NT2/D1 (cell line): ENCODE measurements at regions not wholly inside any gene's neighbourhood (a gene's known extent, or its start where the extent isn't known, plus 50 kb on each side); places are given as distances from the start of the nearest gene placed in this dataset.

Experiments used
- SUZ12 ChIP-seq: IDR thresholded peaks from 2 replicates; pipeline ENCODE4 v1.6.1; 2011; ENCODE audit not compliant: insufficient read length, insufficient read depth; ENCODE audit errors: extremely low read depth
- YY1 ChIP-seq: IDR thresholded peaks from 2 replicates; pipeline ENCODE4 v1.6.1; 2011; ENCODE audit not compliant: insufficient read length, insufficient read depth
- ZNF274 ChIP-seq: IDR thresholded peaks from 2 replicates; pipeline ENCODE4 v1.6.1; 2011; ENCODE audit warnings: mild to moderate bottlenecking, low read depth, low read length

DNA sequence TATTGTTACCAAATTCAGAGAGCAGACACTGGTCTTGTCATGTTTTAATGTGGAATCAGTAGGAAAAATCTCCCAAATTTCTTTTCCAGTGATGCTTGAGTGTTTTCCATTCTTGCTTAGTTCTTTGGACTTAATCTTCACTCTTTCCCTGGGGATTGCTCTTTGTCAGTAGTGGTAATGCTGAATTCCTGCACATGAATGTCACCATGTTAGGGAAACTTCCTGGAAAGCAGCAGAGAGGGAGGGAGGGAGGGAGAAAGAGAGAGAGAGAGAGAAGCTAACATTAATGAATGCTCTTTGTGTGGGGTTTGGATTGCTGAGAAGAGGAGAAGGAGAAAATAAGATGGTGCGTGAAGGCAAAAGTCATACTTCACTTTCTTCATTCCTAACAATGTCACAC lies 295.3 kb upstream of the COBL start:
- TF ChIP-seq SUZ12: no peak
- no peak for TF ChIP-seq ZNF274
- no peak for TF ChIP-seq YY1
